IMR-90 (cell line): ENCODE measurements at regions not wholly inside any gene's neighbourhood (a gene's known extent, or its start where the extent isn't known, plus 50 kb on each side); places are given as distances from the start of the nearest gene placed in this dataset.

ENCODE experiments used
- ATAC-seq: fragments of 200-7000 bp; cut with Tn5 transposase; 2 replicates; pipeline ENCODE4 v1.9.1; 2020; ENCODE audit warnings: low read depth, mild to moderate bottlenecking, moderate library complexity
- BruUV-seq: library from RNA; stranded (reverse); fragments of 400-500 nt; replicated peaks from 2 replicates; lab custom pipeline; 2021; lab: Mats Ljungman, UMichigan
- CTCF ChIA-PET: fragments of 300-600 bp; formaldehyde crosslinking; extraction: SDS; loops from one replicate; lab custom pipeline; 2021; ENCODE audit warnings: antibody characterized with exemption; lab: Yijun Ruan, JAX
- POLR2A ChIA-PET: fragments of 300-600 bp; sonication (Branson Sonifier 250); formaldehyde crosslinking; loops from one replicate; lab custom pipeline; 2022; ENCODE audit warnings: antibody characterized with exemption; ENCODE audit not compliant: unreplicated experiment; lab: Charles Lee
- DNase-seq: peaks from one replicate; pipeline ENCODE4 v3.0.0; 2013
- H2AFZ ChIP-seq: replicated peaks from 2 replicates; pipeline ENCODE3; 2013; ENCODE audit warnings: low read length, mild to moderate bottlenecking; ENCODE audit not compliant: poor library complexity
- H2AK5ac ChIP-seq: 2 replicates; pipeline ENCODE4 v1.6.1; 2013; ENCODE audit warnings: low read depth, low read length, inconsistent platforms
- H2AK9ac ChIP-seq: replicated peaks from 2 replicates; pipeline ENCODE3; 2013; ENCODE audit warnings: mild to moderate bottlenecking, low read depth, low read length, moderate library complexity; ENCODE audit not compliant: poor library complexity
- H2BK120ac ChIP-seq: 2 replicates; pipeline ENCODE4 v1.6.1; 2013; ENCODE audit warnings: low read depth, low read length, inconsistent platforms
- H2BK15ac ChIP-seq: 3 replicates; pipeline ENCODE4 v1.6.1; 2013; ENCODE audit warnings: low read depth, low read length, inconsistent platforms
- H2BK20ac ChIP-seq: 2 replicates; pipeline ENCODE4 v1.6.1; 2013; ENCODE audit warnings: low read depth, mild to moderate bottlenecking, inconsistent platforms, low read length, moderate library complexity
- H2BK5ac ChIP-seq: 2 replicates; pipeline ENCODE4 v1.6.1; 2013; ENCODE audit warnings: mild to moderate bottlenecking, low read depth, low read length, inconsistent platforms; ENCODE audit not compliant: poor library complexity, severe bottlenecking
- H3K14ac ChIP-seq: replicated peaks from 2 replicates; pipeline ENCODE4 v1.6.1; 2013; ENCODE audit warnings: low read depth, low read length, inconsistent platforms
- H3K18ac ChIP-seq: 2 replicates; pipeline ENCODE4 v1.6.1; 2013; ENCODE audit warnings: low read depth, low read length, control low read depth
- H3K23ac ChIP-seq: 2 replicates; pipeline ENCODE4 v1.6.1; 2013; ENCODE audit warnings: low read depth, low read length, inconsistent platforms
- H3K27ac ChIP-seq: 2 replicates; pipeline ENCODE4 v1.5.1; 2013; ENCODE audit warnings: mild to moderate bottlenecking, control low read depth, low read length; ENCODE audit not compliant: insufficient read depth
- H3K27me3 ChIP-seq: 2 replicates; pipeline ENCODE4 v1.6.1; 2013; ENCODE audit warnings: low read length; ENCODE audit not compliant: control insufficient read depth, insufficient read depth
- H3K36me3 ChIP-seq: 2 replicates; pipeline ENCODE4 v1.6.1; 2013; ENCODE audit warnings: low read length, mixed read lengths; ENCODE audit not compliant: control insufficient read depth, insufficient read depth
- H3K4ac ChIP-seq: 2 replicates; pipeline ENCODE4 v1.6.1; 2013; ENCODE audit warnings: low read depth, low read length, inconsistent platforms
- H3K4me1 ChIP-seq: 2 replicates; pipeline ENCODE4 v1.6.1; 2013; ENCODE audit warnings: low read length, mixed read lengths; ENCODE audit not compliant: control insufficient read depth, insufficient read depth
- H3K4me2 ChIP-seq: 2 replicates; pipeline ENCODE4 v1.6.1; 2013; ENCODE audit warnings: low read depth, mild to moderate bottlenecking, control low read depth, low read length, moderate library complexity
- H3K4me3 ChIP-seq: 2 replicates; pipeline ENCODE4 v1.5.1; 2013; ENCODE audit warnings: low read depth, mild to moderate bottlenecking, control low read depth, low read length, moderate library complexity; ENCODE audit not compliant: insufficient read depth
- H3K56ac ChIP-seq: 2 replicates; pipeline ENCODE4 v1.6.1; 2013; ENCODE audit warnings: low read length, inconsistent platforms; ENCODE audit not compliant: insufficient read depth; ENCODE audit errors: extremely low read depth
- H3K79me1 ChIP-seq, 2 experiments: 2 replicates each; pipeline ENCODE4 v1.6.1; 2013; ENCODE audit warnings: low read length in 2 of 2, inconsistent platforms in 1 of 2, low read depth in 1 of 2
- H3K9ac ChIP-seq: 2 replicates; pipeline ENCODE4 v1.6.1; 2013; ENCODE audit warnings: low read depth, low read length, control low read depth
- H3K9me1 ChIP-seq: 2 replicates; pipeline ENCODE4 v1.6.1; 2013; ENCODE audit warnings: low read length, inconsistent platforms; ENCODE audit not compliant: insufficient read depth
- H3K9me3 ChIP-seq: 2 replicates; pipeline ENCODE4 v1.6.1; 2013; ENCODE audit warnings: low read length; ENCODE audit not compliant: control insufficient read depth, insufficient read depth
- H4K20me1 ChIP-seq: 2 replicates; pipeline ENCODE4 v1.6.1; 2013; ENCODE audit warnings: low read length, inconsistent platforms; ENCODE audit not compliant: insufficient read depth
- H4K5ac ChIP-seq: 2 replicates; pipeline ENCODE4 v1.6.1; 2013; ENCODE audit warnings: mild to moderate bottlenecking, low read depth, low read length, control low read depth
- H4K8ac ChIP-seq, 2 experiments: 2 replicates each; pipeline ENCODE4 v1.6.1; 2013; ENCODE audit warnings: low read depth in 2 of 2, low read length in 2 of 2, control low read depth in 1 of 2, inconsistent platforms in 1 of 2
- H4K91ac ChIP-seq: 2 replicates; pipeline ENCODE4 v1.6.1; 2013; ENCODE audit warnings: low read depth, low read length, inconsistent platforms; ENCODE audit not compliant: insufficient read depth
- MAFK ChIP-seq: IDR thresholded peaks from 2 replicates; pipeline ENCODE4 v1.6.1; 2012; ENCODE audit warnings: low read depth, low read length, improper control_type of control experiment
- MAZ ChIP-seq: IDR thresholded peaks from 2 replicates; pipeline ENCODE4 v1.6.1; 2012; ENCODE audit warnings: low read depth, mild to moderate bottlenecking, low read length, improper control_type of control experiment, moderate library complexity, borderline replicate concordance
- SMC3 ChIP-seq: fragments of 150-350 bp; IDR thresholded peaks from 2 replicates; pipeline ENCODE4 v1.6.1; 2016; ENCODE audit warnings: low read depth, mild to moderate bottlenecking, antibody characterized with exemption, low read length, moderate library complexity
- WGBS, 2 experiments: methylation state at CpG; one replicate each; pipeline versions ENCODE4 v1.1.5 to v1.1.7; 2013; ENCODE audit warnings: missing lambda C conversion rate in 2 of 2; ENCODE audit not compliant: insufficient read length in 1 of 2; ENCODE audit errors: extremely low coverage in 2 of 2; 5-methylcytosine and 5-hydroxymethylcytosine counted together
- dilution Hi-C: fragments of 300-500 bp; cut with HindIII; formaldehyde crosslinking; loops from one replicate; pipeline ENCODE4 v1.14.3; 2018; ENCODE audit warnings: low sequenced_read_pairs; ENCODE audit not compliant: unreplicated experiment
- in situ Hi-C: fragments of 300-500 bp; cut with MboI; formaldehyde crosslinking; loops from 3 replicates; pipeline ENCODE4 v1.14.3; 2019; ENCODE audit warnings: low sequenced_read_pairs, inconsistent platforms, mixed read lengths
- intact Hi-C: fragments of 100-400 bp; cut with micrococcal nuclease; formaldehyde crosslinking; loops from 2 replicates; pipeline ENCODE4 v1.10.0; 2022
- TF ChIP-seq, protein P1 (sequence below): conservative IDR thresholded peaks from 2 replicates; pipeline ENCODE4 v1.5.1; 2012; ENCODE audit warnings: mild to moderate bottlenecking, low read depth, low read length, improper control_type of control experiment

- H3K9me1 ChIP-seq: no peaks in the 10 kb centered on the region
- H3K56ac ChIP-seq: no peak overlapping the region
- H3K4ac ChIP-seq: no peak overlapping the region
- dilution Hi-C loops (no loop called here), intact Hi-C loops (no loop called here), in situ Hi-C loops (no loop called here)
- H3K9me3 ChIP-seq: peaks cover 37% of the 10 kb centered on the region
- DNase-seq (no peak), ATAC-seq (no peak)
- no peak overlapping the region for H3K18ac ChIP-seq
- H2AK9ac ChIP-seq: no peak overlapping the region
- no peak overlapping the region for H2BK120ac ChIP-seq
- H4K5ac ChIP-seq: no peak overlapping the region
- H3K27me3 ChIP-seq: no peaks in the 10 kb centered on the region
- no peak overlapping the region for H3K4me3 ChIP-seq
- TF ChIP-seq MAFK: no peak
- no peak for TF ChIP-seq MAZ
- TF ChIP-seq, protein P1, sequence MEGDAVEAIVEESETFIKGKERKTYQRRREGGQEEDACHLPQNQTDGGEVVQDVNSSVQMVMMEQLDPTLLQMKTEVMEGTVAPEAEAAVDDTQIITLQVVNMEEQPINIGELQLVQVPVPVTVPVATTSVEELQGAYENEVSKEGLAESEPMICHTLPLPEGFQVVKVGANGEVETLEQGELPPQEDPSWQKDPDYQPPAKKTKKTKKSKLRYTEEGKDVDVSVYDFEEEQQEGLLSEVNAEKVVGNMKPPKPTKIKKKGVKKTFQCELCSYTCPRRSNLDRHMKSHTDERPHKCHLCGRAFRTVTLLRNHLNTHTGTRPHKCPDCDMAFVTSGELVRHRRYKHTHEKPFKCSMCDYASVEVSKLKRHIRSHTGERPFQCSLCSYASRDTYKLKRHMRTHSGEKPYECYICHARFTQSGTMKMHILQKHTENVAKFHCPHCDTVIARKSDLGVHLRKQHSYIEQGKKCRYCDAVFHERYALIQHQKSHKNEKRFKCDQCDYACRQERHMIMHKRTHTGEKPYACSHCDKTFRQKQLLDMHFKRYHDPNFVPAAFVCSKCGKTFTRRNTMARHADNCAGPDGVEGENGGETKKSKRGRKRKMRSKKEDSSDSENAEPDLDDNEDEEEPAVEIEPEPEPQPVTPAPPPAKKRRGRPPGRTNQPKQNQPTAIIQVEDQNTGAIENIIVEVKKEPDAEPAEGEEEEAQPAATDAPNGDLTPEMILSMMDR: no peak
- no peak for TF ChIP-seq SMC3
- H3K23ac ChIP-seq: no peak overlapping the region
- no TSS peak for BruUV-seq
- no peaks in the 10 kb centered on the region for H4K20me1 ChIP-seq
- H2BK15ac ChIP-seq: no peak overlapping the region
- H3K4me2 ChIP-seq: no peak overlapping the region
- no peak overlapping the region for H2AK5ac ChIP-seq
- no peaks in the 10 kb centered on the region for H3K36me3 ChIP-seq
- H3K14ac ChIP-seq: no peak overlapping the region
- no peaks in the 10 kb centered on the region for H3K79me1 ChIP-seq
- H4K8ac ChIP-seq: no peak overlapping the region
- H2BK20ac ChIP-seq: no peak overlapping the region
- no peak overlapping the region for H4K91ac ChIP-seq
- no peaks in the 10 kb centered on the region for H3K4me1 ChIP-seq
- CTCF ChIA-PET: no interaction called here
- H3K27ac ChIP-seq: no peak overlapping the region
- POLR2A ChIA-PET: no interaction called here
- no peak overlapping the region for H3K9ac ChIP-seq
- H2AFZ ChIP-seq: no peak overlapping the region
- H2BK5ac ChIP-seq: no peak overlapping the region
- 80% methylated on average over 1 of the region's 19 CpGs; no CpG with 5 or more reads in 1 of the 2 experiments for WGBS, 2 experiments
Observed at GRCh38 chr10:128326251-128326650, 200.0 kb upstream of the MKI67 start.
